Right kidney (tissue), 1 donor: ENCODE measurements at regions not wholly inside any gene's neighbourhood (a gene's known extent, or its start where the extent isn't known, plus 50 kb on each side); places are given as distances from the start of the nearest gene placed in this dataset.
A peak's percentile ranks its signal among the peaks of the same experiment; 100 is the strongest.
"Not testable (repeated sequence)": the region's sequence is repeated elsewhere in the genome, so short reads cannot be mapped to it uniquely, and the experiment has no call there.

Experiments used
- DNase-seq: peaks from one replicate; pipeline ENCODE4 v3.0.0-alpha.2; 2016

- DNase-seq = no peak
Measured at GRCh38 chr11:82210011-82210410, 523.7 kb downstream of the FAM181B start.

GRCh38 chr11:82195283-82195682 is 538.4 kb downstream of the FAM181B start:
- peak; percentile 32 for DNase-seq

GRCh38 chr11:82194521-82194920 is 539.1 kb downstream of the FAM181B start:
- DNase-seq = peak; percentile 13

- DNase-seq = no peak
Measured at GRCh38 chr11:82191695-82192094, 542.0 kb downstream of the FAM181B start.

- no peak for DNase-seq
Measured at GRCh38 chr11:82185925-82186324, 547.7 kb downstream of the FAM181B start.

GRCh38 chr11:82184966-82185365 is 548.7 kb downstream of the FAM181B start:
- no peak for DNase-seq

GRCh38 chr11:82183346-82183745 is 550.3 kb downstream of the FAM181B start:
- DNase-seq = no peak

GRCh38 chr11:82182697-82183096 is 551.0 kb downstream of the FAM181B start:
- not testable (repeated sequence) for DNase-seq

GRCh38 chr11:82181796-82182195 is 551.9 kb downstream of the FAM181B start:
- not testable (repeated sequence) for DNase-seq

GRCh38 chr11:82176945-82177344 is 556.7 kb downstream of the FAM181B start:
- no peak for DNase-seq

GRCh38 chr11:82176365-82176764 is 557.3 kb downstream of the FAM181B start:
- no peak for DNase-seq

GRCh38 chr11:82174610-82175009 is 559.1 kb downstream of the FAM181B start:
- no peak for DNase-seq

- DNase-seq = no peak
Measured at GRCh38 chr11:82146789-82147188, 586.9 kb downstream of the FAM181B start.

GRCh38 chr11:82118946-82119345 is 614.7 kb downstream of the FAM181B start:
- no peak for DNase-seq

- DNase-seq = no peak
Measured at GRCh38 chr11:82117362-82117761, 616.3 kb downstream of the FAM181B start.

GRCh38 chr11:82105331-82105998 is 628.2 kb downstream of the FAM181B start:
- DNase-seq = no peak

GRCh38 chr11:82092904-82093303 is 640.8 kb downstream of the FAM181B start:
- no peak for DNase-seq

GRCh38 chr11:82089426-82089825 is 644.2 kb downstream of the FAM181B start:
- DNase-seq = no peak

GRCh38 chr11:82085493-82085892 is 648.2 kb downstream of the FAM181B start:
- no peak for DNase-seq

- DNase-seq = no peak
Measured at GRCh38 chr11:82082976-82083375, 650.7 kb downstream of the FAM181B start.

- DNase-seq = no peak
Measured at GRCh38 chr11:82080160-82080559, 653.5 kb downstream of the FAM181B start.

GRCh38 chr11:82076126-82076525 is 657.5 kb downstream of the FAM181B start:
- DNase-seq = no peak

GRCh38 chr11:82059505-82059904 is 674.2 kb downstream of the FAM181B start:
- no peak for DNase-seq

GRCh38 chr11:82056450-82056849 is 677.2 kb downstream of the FAM181B start:
- DNase-seq = no peak

GRCh38 chr11:82049199-82049598 is 684.5 kb downstream of the FAM181B start:
- no peak for DNase-seq
